Naive thymus-derived CD4-positive, alpha-beta T cell (primary cell): ENCODE measurements at regions not wholly inside any gene's neighbourhood (a gene's known extent, or its start where the extent isn't known, plus 50 kb on each side); places are given as distances from the start of the nearest gene placed in this dataset.
A peak's percentile ranks its signal among the peaks of the same experiment; 100 is the strongest.

Source experiments
- ATAC-seq: fragments of 150-1000 bp; cut with Tn5 transposase; 2 replicates; pipeline ENCODE4 v1.10.0; 2021; ENCODE audit warnings: mild to moderate bottlenecking, moderate library complexity
- CTCF ChIA-PET: fragments of 350-600 bp; sonication (Branson Sonifier 250); formaldehyde crosslinking; loops from one replicate; lab custom pipeline; 2021; ENCODE audit warnings: antibody characterized with exemption; lab: Charles Lee
- POLR2A ChIA-PET: fragments of 350-600 bp; sonication (Branson Sonifier 250); formaldehyde crosslinking; loops from one replicate; lab custom pipeline; 2021; ENCODE audit warnings: antibody characterized with exemption, inconsistent platforms; lab: Charles Lee
- DNase-seq, 9 donors: peaks; one replicate each; pipeline versions ENCODE4 v3.0.0 to v3.0.0-alpha.2; 2020 to 2022; ENCODE audit warnings: mixed read lengths in 1 of 9
- H3K27ac ChIP-seq: one replicate; pipeline ENCODE4 v1.7.0; 2013; ENCODE audit warnings: mild to moderate bottlenecking, low read depth, low read length, moderate library complexity
- H3K27me3 ChIP-seq, 2 donors: one replicate each; pipeline ENCODE4 v1.7.0; 2013; ENCODE audit warnings: low read length in 2 of 2, mild to moderate bottlenecking in 2 of 2, moderate library complexity in 2 of 2; ENCODE audit not compliant: control insufficient read depth in 2 of 2, insufficient read depth in 2 of 2
- H3K36me3 ChIP-seq, 3 experiments: 1 replicate in 2 of 3; 2 replicates in 1 of 3; pipeline ENCODE4 v1.7.0; 2013; ENCODE audit warnings: low read length in 3 of 3, mild to moderate bottlenecking in 3 of 3, moderate library complexity in 1 of 3; ENCODE audit not compliant: insufficient read depth in 3 of 3, control insufficient read depth in 2 of 3
- H3K4me1 ChIP-seq, 2 donors: one replicate each; pipeline ENCODE4 v1.7.0; 2013; ENCODE audit warnings: low read length in 2 of 2, mild to moderate bottlenecking in 2 of 2, moderate library complexity in 1 of 2; ENCODE audit not compliant: control insufficient read depth in 2 of 2, insufficient read depth in 2 of 2
- H3K4me3 ChIP-seq: 2 replicates; pipeline ENCODE4 v1.7.0; 2013; ENCODE audit warnings: mild to moderate bottlenecking, low read length
- H3K9me3 ChIP-seq, 3 experiments: 1 replicate in 2 of 3; 2 replicates in 1 of 3; pipeline ENCODE4 v1.7.0; 2013; ENCODE audit warnings: low read length in 3 of 3; ENCODE audit not compliant: control insufficient read depth in 2 of 3
- H3K27ac Mint-ChIP-seq, 9 donors: one replicate each; pipeline ENCODE4 v1.8.0; 2020 to 2022; ENCODE audit warnings: mixed read lengths in 9 of 9, mild to moderate bottlenecking in 8 of 9, moderate library complexity in 5 of 9, inconsistent platforms in 2 of 9
- H3K27me3 Mint-ChIP-seq, 5 donors: one replicate each; pipeline ENCODE4 v1.8.0; 2021 to 2022; ENCODE audit warnings: mixed read lengths in 5 of 5, mild to moderate bottlenecking in 1 of 5
- H3K36me3 Mint-ChIP-seq, 5 donors: one replicate each; pipeline ENCODE4 v1.8.0; 2020 to 2022; ENCODE audit warnings: mixed read lengths in 5 of 5, mild to moderate bottlenecking in 3 of 5, inconsistent platforms in 1 of 5
- H3K4me1 Mint-ChIP-seq, 7 donors: one replicate each; pipeline ENCODE4 v1.8.0; 2020 to 2022; ENCODE audit warnings: mixed read lengths in 7 of 7, mild to moderate bottlenecking in 3 of 7, inconsistent platforms in 1 of 7
- H3K4me3 Mint-ChIP-seq, 10 donors: one replicate each; pipeline ENCODE4 v1.8.0; 2020 to 2022; ENCODE audit warnings: mild to moderate bottlenecking in 10 of 10, mixed read lengths in 10 of 10, moderate library complexity in 6 of 10, inconsistent platforms in 2 of 10
- H3K9me3 Mint-ChIP-seq, 11 donors: one replicate each; pipeline ENCODE4 v1.8.0; 2020 to 2022; ENCODE audit warnings: mixed read lengths in 11 of 11, mild to moderate bottlenecking in 4 of 11, inconsistent platforms in 1 of 11, moderate library complexity in 1 of 11
- intact Hi-C, 2 donors: fragments of 100-400 bp; cut with micrococcal nuclease; formaldehyde crosslinking; loops; one replicate each; pipeline ENCODE4 v1.15.1; 2023

- H3K9me3 Mint-ChIP-seq = no peaks in the 10 kb centered on the region
- no peaks in the 10 kb centered on the region for H3K36me3 Mint-ChIP-seq
- ChIA-PET CTCF (no interaction called here), POLR2A (no interaction called here)
- no peaks in the 10 kb centered on the region for H3K9me3 ChIP-seq
- DNase-seq (no peak), ATAC-seq (peak; percentile 18)
- H3K27ac ChIP-seq = no peak overlapping the region
- H3K4me1 Mint-ChIP-seq = no peaks in the 10 kb centered on the region
- H3K27ac Mint-ChIP-seq = no peak overlapping the region
- no peaks in the 10 kb centered on the region for H3K27me3 ChIP-seq
- no peaks in the 10 kb centered on the region for H3K36me3 ChIP-seq
- intact Hi-C loops = no loop called here
- no peak overlapping the region for H3K4me3 ChIP-seq
- no peaks in the 10 kb centered on the region for H3K4me1 ChIP-seq
- H3K27me3 Mint-ChIP-seq = peaks cover 0 to 4% (median 0%) of the 10 kb centered on the region in 5 donors
- no peak overlapping the region for H3K4me3 Mint-ChIP-seq
Measured at GRCh38 chr12:111160350-111161241, 208.3 kb downstream of the PHETA1 start.

- CTCF ChIA-PET = no interaction called here
Measured at GRCh38 chr12:111158992-111159391, 209.9 kb downstream of the PHETA1 start.

GRCh38 chr12:111157486-111157885 is 211.4 kb downstream of the PHETA1 start:
- intact Hi-C loops = no loop called here
- H3K27me3 Mint-ChIP-seq = peaks cover 0 to 4% (median 0%) of the 10 kb centered on the region in 5 donors
- no peaks in the 10 kb centered on the region for H3K36me3 Mint-ChIP-seq
- Histone ChIP-seq H3K27ac (no peak overlapping the region), H3K9me3 (no peaks in the 10 kb centered on the region), H3K4me3 (no peak overlapping the region), H3K4me1 (no peaks in the 10 kb centered on the region), H3K27me3 (no peaks in the 10 kb centered on the region), H3K36me3 (no peaks in the 10 kb centered on the region)
- DNase-seq (no peak), ATAC-seq (no peak)
- H3K4me3 Mint-ChIP-seq = no peak overlapping the region
- no peaks in the 10 kb centered on the region for H3K4me1 Mint-ChIP-seq
- H3K27ac Mint-ChIP-seq = no peak overlapping the region
- ChIA-PET CTCF (interaction anchor here (0.7 kb wide), 2 partner anchors 110 to 144 kb away, joined by 3 to 7 read pairs; no protein-coding TSS in a partner anchor), POLR2A (no interaction called here)
- H3K9me3 Mint-ChIP-seq = no peaks in the 10 kb centered on the region

More at GRCh38 chr12:111158992-111159391, 209.9 kb downstream of the PHETA1 start:
- no peaks in the 10 kb centered on the region for H3K9me3 ChIP-seq
- Mint-ChIP-seq H3K27ac (peak overlapping the region in 1 of 9 donors; percentile 32), H3K9me3 (no peaks in the 10 kb centered on the region), H3K36me3 (no peaks in the 10 kb centered on the region), H3K4me3 (no peak overlapping the region), H3K27me3 (peaks cover 0 to 4% (median 0%) of the 10 kb centered on the region in 5 donors), H3K4me1 (no peaks in the 10 kb centered on the region)
- no peak overlapping the region for H3K27ac ChIP-seq
- ATAC-seq = no peak
- DNase-seq = no peak
- no peaks in the 10 kb centered on the region for H3K4me1 ChIP-seq
- POLR2A ChIA-PET = no interaction called here
- intact Hi-C loops = no loop called here
- H3K27me3 ChIP-seq = no peaks in the 10 kb centered on the region
- no peaks in the 10 kb centered on the region for H3K36me3 ChIP-seq
- no peak overlapping the region for H3K4me3 ChIP-seq

GRCh38 chr12:111156304-111156703 is 212.6 kb downstream of the PHETA1 start:
- H3K9me3 ChIP-seq = no peaks in the 10 kb centered on the region
- no peak overlapping the region for H3K27ac Mint-ChIP-seq
- H3K4me3 Mint-ChIP-seq = no peak overlapping the region
- ATAC-seq (no peak), DNase-seq (no peak)
- no peaks in the 10 kb centered on the region for H3K9me3 Mint-ChIP-seq
- no peak overlapping the region for H3K4me3 ChIP-seq
- intact Hi-C loops = no loop called here
- ChIA-PET POLR2A (no interaction called here), CTCF (no interaction called here)
- H3K27me3 ChIP-seq = no peaks in the 10 kb centered on the region
- H3K4me1 ChIP-seq = no peaks in the 10 kb centered on the region
- H3K36me3 Mint-ChIP-seq = no peaks in the 10 kb centered on the region
- H3K27ac ChIP-seq = no peak overlapping the region
- no peaks in the 10 kb centered on the region for H3K36me3 ChIP-seq
- no peaks in the 10 kb centered on the region for H3K4me1 Mint-ChIP-seq
- peaks cover 0 to 6% (median 0%) of the 10 kb centered on the region in 5 donors for H3K27me3 Mint-ChIP-seq

GRCh38 chr12:111155521-111155920 is 213.4 kb downstream of the PHETA1 start:
- no peaks in the 10 kb centered on the region for H3K27me3 ChIP-seq
- ATAC-seq = no peak
- no peaks in the 10 kb centered on the region for H3K9me3 Mint-ChIP-seq
- no peaks in the 10 kb centered on the region for H3K9me3 ChIP-seq
- no peak overlapping the region for H3K27ac ChIP-seq
- H3K27ac Mint-ChIP-seq = no peak overlapping the region
- no peak for DNase-seq
- peaks cover 0 to 6% (median 0%) of the 10 kb centered on the region in 5 donors for H3K27me3 Mint-ChIP-seq
- POLR2A ChIA-PET = no interaction called here
- H3K4me3 ChIP-seq = no peak overlapping the region
- H3K4me1 ChIP-seq = no peaks in the 10 kb centered on the region
- H3K36me3 Mint-ChIP-seq = no peaks in the 10 kb centered on the region
- H3K36me3 ChIP-seq = no peaks in the 10 kb centered on the region
- CTCF ChIA-PET = no interaction called here
- intact Hi-C loops = no loop called here
- H3K4me3 Mint-ChIP-seq = no peak overlapping the region
- no peaks in the 10 kb centered on the region for H3K4me1 Mint-ChIP-seq

- POLR2A ChIA-PET = no interaction called here
- Histone ChIP-seq H3K36me3 (no peaks in the 10 kb centered on the region), H3K4me1 (no peaks in the 10 kb centered on the region), H3K4me3 (no peak overlapping the region), H3K9me3 (no peaks in the 10 kb centered on the region), H3K27me3 (no peaks in the 10 kb centered on the region), H3K27ac (no peak overlapping the region)
- ATAC-seq (no peak), DNase-seq (no peak)
- peaks cover 0 to 2% (median 0%) of the 10 kb centered on the region in 7 donors for H3K4me1 Mint-ChIP-seq
- H3K4me3 Mint-ChIP-seq = no peak overlapping the region
- peaks cover 0 to 5% (median 0%) of the 10 kb centered on the region in 5 donors for H3K27me3 Mint-ChIP-seq
- CTCF ChIA-PET = no interaction called here
- no peaks in the 10 kb centered on the region for H3K9me3 Mint-ChIP-seq
- H3K27ac Mint-ChIP-seq = no peak overlapping the region
- intact Hi-C loops = no loop called here
- no peaks in the 10 kb centered on the region for H3K36me3 Mint-ChIP-seq
Measured at GRCh38 chr12:111155020-111155419, 213.9 kb downstream of the PHETA1 start.
